PC-9 (cell line): ENCODE measurements at regions not wholly inside any gene's neighbourhood (a gene's known extent, or its start where the extent isn't known, plus 50 kb on each side); places are given as distances from the start of the nearest gene placed in this dataset.
A peak's percentile ranks its signal among the peaks of the same experiment; 100 is the strongest.

Experiments
- BruUV-seq: library from RNA; stranded (reverse); fragments of 400-500 nt; replicated peaks from 2 replicates; lab custom pipeline; 2021; lab: Mats Ljungman, UMichigan
- CTCF ChIA-PET: fragments of 300-600 bp; sonication (Branson Sonifier 250); formaldehyde crosslinking; loops from one replicate; lab custom pipeline; 2022; ENCODE audit warnings: antibody characterized with exemption; lab: Charles Lee
- POLR2A ChIA-PET: fragments of 300-600 bp; sonication (Branson Sonifier 250); formaldehyde crosslinking; loops from one replicate; lab custom pipeline; 2022; ENCODE audit warnings: antibody characterized with exemption; ENCODE audit not compliant: unreplicated experiment; lab: Charles Lee
- DNase-seq, 2 experiments: peaks; one replicate each; pipeline versions ENCODE4 v3.0.0 to v3.0.0-alpha.2; 2015 to 2022; ENCODE audit warnings: mixed read lengths in 1 of 2
- H2AFZ ChIP-seq: fragments of 200-600 bp; sonication (generic); 2 replicates; pipeline ENCODE4 v1.8.1; 2017; ENCODE audit warnings: antibody characterized with exemption
- H3F3A ChIP-seq: fragments of 200-600 bp; sonication (generic); 2 replicates; pipeline ENCODE4 v1.8.1; 2017; ENCODE audit warnings: antibody characterized with exemption, mild to moderate bottlenecking, low read depth; ENCODE audit not compliant: insufficient read depth
- H3K27ac ChIP-seq: fragments of 200-600 bp; sonication (generic); 2 replicates; pipeline ENCODE4 v1.6.1; 2016; ENCODE audit warnings: mixed run types
- H3K27me3 ChIP-seq: fragments of 200-600 bp; sonication (generic); 2 replicates; pipeline ENCODE4 v1.6.1; 2016; ENCODE audit warnings: low read depth, mixed run types; ENCODE audit not compliant: insufficient read depth
- H3K36me3 ChIP-seq: fragments of 200-600 bp; sonication (generic); 2 replicates; pipeline ENCODE4 v1.6.1; 2016; ENCODE audit warnings: low read depth, mixed run types
- H3K4me1 ChIP-seq: fragments of 200-600 bp; sonication (generic); replicated peaks from 2 replicates; pipeline ENCODE4 v1.6.1; 2016; ENCODE audit warnings: mixed run types; ENCODE audit not compliant: insufficient read depth
- H3K4me2 ChIP-seq: fragments of 200-600 bp; sonication (generic); 2 replicates; pipeline ENCODE4 v1.6.1; 2017; ENCODE audit warnings: mixed run types
- H3K4me3 ChIP-seq: fragments of 200-600 bp; sonication (generic); 2 replicates; pipeline ENCODE4 v1.6.1; 2016; ENCODE audit warnings: mixed run types
- H3K79me2 ChIP-seq: fragments of 200-600 bp; sonication (generic); 2 replicates; pipeline ENCODE4 v1.6.1; 2017; ENCODE audit warnings: low read depth, mixed run types
- H3K9me2 ChIP-seq: fragments of 200-600 bp; sonication (generic); 2 replicates; pipeline ENCODE4 v1.8.1; 2017; ENCODE audit warnings: mild to moderate bottlenecking; ENCODE audit not compliant: insufficient read depth
- H3K9me3 ChIP-seq: fragments of 200-600 bp; sonication (generic); 2 replicates; pipeline ENCODE4 v1.8.1; 2016; ENCODE audit warnings: low read depth; ENCODE audit not compliant: insufficient read depth
- H4K20me1 ChIP-seq: fragments of 200-600 bp; sonication (generic); 2 replicates; pipeline ENCODE4 v1.8.1; 2017; ENCODE audit not compliant: insufficient read depth
- EZH2 ChIP-seq: fragments of 200-600 bp; sonication (generic); IDR thresholded peaks from 2 replicates; pipeline ENCODE4 v1.8.0; 2017; ENCODE audit warnings: antibody characterized with exemption, low read depth
- intact Hi-C: fragments of 100-400 bp; cut with micrococcal nuclease; formaldehyde crosslinking; loops from one replicate; pipeline ENCODE4 v1.10.0; 2022; ENCODE audit not compliant: unreplicated experiment
- TF ChIP-seq, protein P1 (sequence below): fragments of 200-600 bp; sonication (generic); conservative IDR thresholded peaks from 2 replicates; pipeline ENCODE4 v1.6.1; 2017; ENCODE audit warnings: mixed run types, antibody characterized with exemption, mild to moderate bottlenecking, moderate library complexity

GRCh38 chr5:50958852-50959457 lies 292.5 kb downstream of the PARP8 start:
- Histone ChIP-seq H3K27ac (no peak overlapping the region), H3K36me3 (no peaks in the 10 kb centered on the region), H3K9me2 (no peaks in the 10 kb centered on the region), H3K27me3 (no peaks in the 10 kb centered on the region), H3K4me3 (no peak overlapping the region), H3K4me2 (no peak overlapping the region), H3F3A (no peaks in the 10 kb centered on the region), H3K4me1 (no peaks in the 10 kb centered on the region), H4K20me1 (no peaks in the 10 kb centered on the region), H3K9me3 (no peaks in the 10 kb centered on the region), H2AFZ (no peak overlapping the region), H3K79me2 (no peaks in the 10 kb centered on the region)
- TF ChIP-seq, protein P1, sequence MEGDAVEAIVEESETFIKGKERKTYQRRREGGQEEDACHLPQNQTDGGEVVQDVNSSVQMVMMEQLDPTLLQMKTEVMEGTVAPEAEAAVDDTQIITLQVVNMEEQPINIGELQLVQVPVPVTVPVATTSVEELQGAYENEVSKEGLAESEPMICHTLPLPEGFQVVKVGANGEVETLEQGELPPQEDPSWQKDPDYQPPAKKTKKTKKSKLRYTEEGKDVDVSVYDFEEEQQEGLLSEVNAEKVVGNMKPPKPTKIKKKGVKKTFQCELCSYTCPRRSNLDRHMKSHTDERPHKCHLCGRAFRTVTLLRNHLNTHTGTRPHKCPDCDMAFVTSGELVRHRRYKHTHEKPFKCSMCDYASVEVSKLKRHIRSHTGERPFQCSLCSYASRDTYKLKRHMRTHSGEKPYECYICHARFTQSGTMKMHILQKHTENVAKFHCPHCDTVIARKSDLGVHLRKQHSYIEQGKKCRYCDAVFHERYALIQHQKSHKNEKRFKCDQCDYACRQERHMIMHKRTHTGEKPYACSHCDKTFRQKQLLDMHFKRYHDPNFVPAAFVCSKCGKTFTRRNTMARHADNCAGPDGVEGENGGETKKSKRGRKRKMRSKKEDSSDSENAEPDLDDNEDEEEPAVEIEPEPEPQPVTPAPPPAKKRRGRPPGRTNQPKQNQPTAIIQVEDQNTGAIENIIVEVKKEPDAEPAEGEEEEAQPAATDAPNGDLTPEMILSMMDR, result peak; percentile 75
- TF ChIP-seq EZH2, result no peak
- intact Hi-C loops, result no loop called here
- BruUV-seq, result no TSS peak
- ChIA-PET POLR2A (no interaction called here), CTCF (interaction anchor here (0.5 to 1.2 kb wide), 5 partner anchors 8 to 1963 kb away, joined by 3 to 7 read pairs (median 3); no protein-coding TSS in a partner anchor)
- peak in 1 of 2 experiments; percentile 11 for DNase-seq

DNA sequence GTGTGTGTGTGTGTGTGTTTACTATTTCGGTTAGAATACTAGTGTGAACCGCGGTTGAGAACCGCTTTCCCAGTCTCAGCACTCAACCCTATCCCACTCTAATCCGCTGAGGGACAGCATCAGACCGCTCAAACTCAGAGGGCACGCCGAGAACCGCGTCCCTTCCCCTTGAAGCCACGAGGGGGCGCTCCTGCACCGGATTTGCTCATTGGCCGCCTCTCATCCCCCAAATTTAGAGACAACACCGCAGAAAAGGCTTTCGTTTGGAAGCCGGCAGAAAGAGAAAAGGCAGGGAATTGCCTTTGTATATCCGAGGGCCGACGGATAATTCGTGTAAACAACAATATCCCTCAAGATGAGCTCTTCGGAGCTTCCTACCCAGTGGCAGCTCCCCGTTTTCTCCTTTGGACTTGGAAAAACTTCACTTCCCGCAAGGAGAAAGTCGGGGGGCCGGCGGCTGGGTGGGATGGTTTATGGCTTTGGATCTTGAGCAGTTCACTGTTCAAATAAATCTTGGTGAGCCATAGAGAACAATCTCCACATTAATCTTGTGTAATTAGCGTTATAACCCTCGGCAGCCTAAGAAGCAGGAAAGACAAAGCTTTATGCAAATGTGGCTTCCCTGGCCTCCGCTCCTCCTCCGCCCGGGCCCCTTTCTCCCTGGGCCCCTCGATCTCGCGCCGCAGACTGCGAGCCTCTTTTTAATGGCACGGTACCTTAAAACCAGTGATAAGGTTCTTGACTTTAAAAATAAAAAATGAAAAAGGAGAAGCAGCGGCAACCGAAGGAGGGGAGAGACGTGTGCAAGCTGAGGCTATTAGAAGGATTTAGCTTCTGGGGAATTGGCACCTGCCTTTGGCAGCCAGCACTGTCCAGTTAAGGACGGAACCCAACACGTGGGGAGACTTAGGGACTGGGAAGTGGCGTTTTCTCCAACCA lies 296.8 kb downstream of the PARP8 start:
- H4K20me1 ChIP-seq, result no peaks in the 10 kb centered on the region
- H3K9me3 ChIP-seq, result no peaks in the 10 kb centered on the region
- no TSS peak for BruUV-seq
- H3K27me3 ChIP-seq, result 0 out of 2 replicates have a peak, but pooled peaks cover 3% of the 10 kb centered on the region
- no peaks in the 10 kb centered on the region for H3K36me3 ChIP-seq
- no peaks in the 10 kb centered on the region for H3F3A ChIP-seq
- no peaks in the 10 kb centered on the region for H3K9me2 ChIP-seq
- H3K4me2 ChIP-seq, result peak overlapping the region; percentile 92
- intact Hi-C loops, result loop anchor here (1.0 to 5.0 kb wide), 8 partner anchors 415 to 1694 kb away; no protein-coding TSS in a partner anchor
- H2AFZ ChIP-seq, result peak overlapping the region; percentile 81
- CTCF ChIA-PET, result interaction anchor here (0.5 to 1.4 kb wide), 6 partner anchors 416 to 1045 kb away, joined by 3 to 16 read pairs (median 7); no protein-coding TSS in a partner anchor
- DNase-seq, result peak in 1 of 2 experiments; percentile 77
- no peaks in the 10 kb centered on the region for H3K4me1 ChIP-seq
- H3K79me2 ChIP-seq, result no peaks in the 10 kb centered on the region
- H3K4me3 ChIP-seq, result peak overlapping the region; percentile 53
- TF ChIP-seq EZH2, result no peak
- TF ChIP-seq, protein P1, result peak; percentile 97
- POLR2A ChIA-PET, result interaction anchor here (0.7 kb wide), 1 partner anchor 28 kb away, joined by 4 read pairs; no protein-coding TSS in a partner anchor
- no peak overlapping the region for H3K27ac ChIP-seq

GRCh38 chr5:50963971-50964745 lies 297.7 kb downstream of the PARP8 start:
- intact Hi-C loops, result loop anchor here (1.0 to 5.0 kb wide), 8 partner anchors 414 to 1693 kb away; no protein-coding TSS in a partner anchor
- Histone ChIP-seq H3K4me2 (no peak overlapping the region), H3K9me3 (no peaks in the 10 kb centered on the region), H2AFZ (no peak overlapping the region), H3K79me2 (no peaks in the 10 kb centered on the region), H3K4me1 (no peaks in the 10 kb centered on the region), H4K20me1 (no peaks in the 10 kb centered on the region), H3K36me3 (no peaks in the 10 kb centered on the region), H3F3A (no peaks in the 10 kb centered on the region), H3K4me3 (no peak overlapping the region), H3K9me2 (no peaks in the 10 kb centered on the region), H3K27me3 (0 out of 2 replicates have a peak, but pooled peaks cover 3% of the 10 kb centered on the region), H3K27ac (no peak overlapping the region)
- TF ChIP-seq EZH2, result no peak
- TF ChIP-seq, protein P1, result no peak
- no peak for DNase-seq
- POLR2A ChIA-PET, result no interaction called here
- BruUV-seq, result no TSS peak
- CTCF ChIA-PET, result interaction anchor here (0.5 to 1.4 kb wide), 4 partner anchors 415 to 1044 kb away, joined by 3 to 16 read pairs (median 10); no protein-coding TSS in a partner anchor
